ENCODE measurements at regions not wholly inside any gene's neighbourhood (a gene's known extent, or its start where the extent isn't known, plus 50 kb on each side); places are given as distances from the start of the nearest gene placed in this dataset.
"Not testable (repeated sequence)": the region's sequence is repeated elsewhere in the genome, so short reads cannot be mapped to it uniquely, and the experiment has no call there.

GRCh38 chr12:28035500-28035899, 63.0 kb upstream of the PTHLH start:
- H3K4me2 ChIP-seq (ENCODE audit: low read depth, low read length), result no peak overlapping the region

GRCh38 chr12:28036940-28037339, 64.4 kb upstream of the PTHLH start:
- Histone ChIP-seq H2AFZ (ENCODE audit: low read length) (no peak overlapping the region), H3K79me2 (ENCODE audit: low read length) (no peaks in the 10 kb centered on the region), H3K4me2 (ENCODE audit: low read depth, low read length) (no peak overlapping the region), H3K27ac (ENCODE audit: low read length) (no peak overlapping the region), H3K4me1 (ENCODE audit: low read length) (no peaks in the 10 kb centered on the region), H3K4me3 (ENCODE audit: low read length) (no peak overlapping the region), H3K27me3 (replicated peaks; ENCODE audit: insufficient read depth, low read length) (no peaks in the 10 kb centered on the region), H4K20me1 (ENCODE audit: insufficient read depth, low read length) (no peaks in the 10 kb centered on the region), H3K9me3 (replicated peaks; ENCODE audit: insufficient read depth, low read length) (no peaks in the 10 kb centered on the region), H3K9me2 (replicated peaks; ENCODE audit: insufficient read depth, low read length) (no peaks in the 10 kb centered on the region), H3F3A (ENCODE audit: insufficient read depth, low read length) (no peaks in the 10 kb centered on the region), H3K36me3 (replicated peaks; ENCODE audit: insufficient read depth, low read length) (no peaks in the 10 kb centered on the region), H3K9ac (ENCODE audit: low read length) (no peak overlapping the region)
- TF ChIP-seq EZH2phosphoT487 (IDR thresholded peaks at IDR 0.05; ENCODE audit: low read length) (no peak), CTCF (IDR thresholded peaks at IDR 0.05; ENCODE audit: low read length) (no peak)
- DNase-seq, result no peak

More at GRCh38 chr12:28035500-28035899, 63.0 kb upstream of the PTHLH start:
- Histone ChIP-seq H3K9me3 (replicated peaks; ENCODE audit: insufficient read depth, low read length) (no peaks in the 10 kb centered on the region), H3K27ac (ENCODE audit: low read length) (no peak overlapping the region), H3K79me2 (ENCODE audit: low read length) (no peaks in the 10 kb centered on the region), H4K20me1 (ENCODE audit: insufficient read depth, low read length) (no peaks in the 10 kb centered on the region), H3K27me3 (replicated peaks; ENCODE audit: insufficient read depth, low read length) (no peaks in the 10 kb centered on the region), H3F3A (ENCODE audit: insufficient read depth, low read length) (no peaks in the 10 kb centered on the region), H3K36me3 (replicated peaks; ENCODE audit: insufficient read depth, low read length) (no peaks in the 10 kb centered on the region), H3K4me3 (ENCODE audit: low read length) (no peak overlapping the region), H3K4me1 (ENCODE audit: low read length) (no peaks in the 10 kb centered on the region), H3K9ac (ENCODE audit: low read length) (no peak overlapping the region), H2AFZ (ENCODE audit: low read length) (no peak overlapping the region), H3K9me2 (replicated peaks; ENCODE audit: insufficient read depth, low read length) (no peaks in the 10 kb centered on the region)
- TF ChIP-seq EZH2phosphoT487 (IDR thresholded peaks at IDR 0.05; ENCODE audit: low read length), result no peak
- no peak for TF ChIP-seq CTCF (IDR thresholded peaks at IDR 0.05; ENCODE audit: low read length)
- TF ChIP-seq EZH2 (optimal IDR thresholded peaks at IDR 0.05; ENCODE audit: low read depth, low read length), result no peak
- DNase-seq, result no peak

- H3K9me3 ChIP-seq (replicated peaks; ENCODE audit: insufficient read depth, low read length), result no peaks in the 10 kb centered on the region
- no peak overlapping the region for H3K4me2 ChIP-seq (ENCODE audit: low read depth, low read length)
- H3K4me1 ChIP-seq (ENCODE audit: low read length), result no peaks in the 10 kb centered on the region
- H3K27me3 ChIP-seq (replicated peaks; ENCODE audit: insufficient read depth, low read length), result no peaks in the 10 kb centered on the region
- H3K36me3 ChIP-seq (replicated peaks; ENCODE audit: insufficient read depth, low read length), result no peaks in the 10 kb centered on the region
- DNase-seq, result no peak
- no peaks in the 10 kb centered on the region for H3K9me2 ChIP-seq (replicated peaks; ENCODE audit: insufficient read depth, low read length)
- TF ChIP-seq EZH2 (optimal IDR thresholded peaks at IDR 0.05; ENCODE audit: low read depth, low read length), result no peak
- no peak for TF ChIP-seq CTCF (IDR thresholded peaks at IDR 0.05; ENCODE audit: low read length)
- no peak for TF ChIP-seq EZH2phosphoT487 (IDR thresholded peaks at IDR 0.05; ENCODE audit: low read length)
- H3K79me2 ChIP-seq (ENCODE audit: low read length), result no peaks in the 10 kb centered on the region
- H3K27ac ChIP-seq (ENCODE audit: low read length), result no peak overlapping the region
- no peak overlapping the region for H3K4me3 ChIP-seq (ENCODE audit: low read length)
- no peak overlapping the region for H3K9ac ChIP-seq (ENCODE audit: low read length)
- no peak overlapping the region for H2AFZ ChIP-seq (ENCODE audit: low read length)
- no peaks in the 10 kb centered on the region for H3F3A ChIP-seq (ENCODE audit: insufficient read depth, low read length)
- H4K20me1 ChIP-seq (ENCODE audit: insufficient read depth, low read length), result no peaks in the 10 kb centered on the region
Observed at GRCh38 chr12:28040246-28040645, 67.7 kb upstream of the PTHLH start.

- H3K79me2 ChIP-seq (ENCODE audit: low read length); DNase-seq; H2AFZ ChIP-seq (ENCODE audit: low read length); H3K9ac ChIP-seq (ENCODE audit: low read length); H3K4me2 ChIP-seq (ENCODE audit: low read depth, low read length); H3K4me3 ChIP-seq (ENCODE audit: low read length); H4K20me1 ChIP-seq (ENCODE audit: insufficient read depth, low read length); H3K27ac ChIP-seq (ENCODE audit: low read length); H3K9me3 ChIP-seq (replicated peaks; ENCODE audit: insufficient read depth, low read length); H3K27me3 ChIP-seq (replicated peaks; ENCODE audit: insufficient read depth, low read length); H3K36me3 ChIP-seq (replicated peaks; ENCODE audit: insufficient read depth, low read length); H3K4me1 ChIP-seq (ENCODE audit: low read length); H3F3A ChIP-seq (ENCODE audit: insufficient read depth, low read length); H3K9me2 ChIP-seq (replicated peaks; ENCODE audit: insufficient read depth, low read length): not testable (repeated sequence)
Observed at GRCh38 chr12:28046600-28046999, 74.1 kb upstream of the PTHLH start.
